ENCODE measurements at regions not wholly inside any gene's neighbourhood (a gene's known extent, or its start where the extent isn't known, plus 50 kb on each side); places are given as distances from the start of the nearest gene placed in this dataset.

GRCh38 chr5:15290953-15291352 is 209.0 kb upstream of the FBXL7 start:
- no peak for TF ChIP-seq ZBTB11 (CRISPR knock-in tag; IDR thresholded peaks at IDR 0.05)
- no peak for TF ChIP-seq ZZZ3 (IDR thresholded peaks at IDR 0.05; ENCODE audit: control insufficient read depth, insufficient read length, low read depth)
- TF ChIP-seq SIN3A (IDR thresholded peaks at IDR 0.05; ENCODE audit: low read depth, low read length) = no peak
- no peak for TF ChIP-seq EZH2 (IDR thresholded peaks at IDR 0.05; ENCODE audit: borderline replicate concordance, control insufficient read depth, low read depth, low read length)
- TF ChIP-seq KDM1A (IDR thresholded peaks at IDR 0.05; ENCODE audit: borderline replicate concordance) = no peak
- no peak for TF ChIP-seq GATAD2B (conservative IDR thresholded peaks at IDR 0.05; ENCODE audit: low read depth)
- WGBS (ENCODE audit: insufficient coverage, insufficient replicate concordance, low lambda C conversion rate, missing lambda C conversion rate) = 55% methylated on average over 6 of the region's 6 CpGs
- ChIA-PET CTCF (no interaction called here), SMC1A (ENCODE audit: uncharacterized antibody, unreplicated experiment) (no interaction called here), POLR2A (no interaction called here), RAD21 (ENCODE audit: unreplicated experiment) (no interaction called here)
- Histone ChIP-seq H4K20me1 (ENCODE audit: control insufficient read depth, insufficient read depth) (no peaks in the 10 kb centered on the region), H3K27me3 (replicated peaks in 1 of 2; ENCODE audit: control insufficient read depth in 2 of 2, insufficient read depth in 2 of 2, low read length in 1 of 2) (no peaks in the 10 kb centered on the region), H3K79me2 (ENCODE audit: control insufficient read depth, insufficient read depth, low read length) (no peaks in the 10 kb centered on the region), H3K36me3 (ENCODE audit: control insufficient read depth in 2 of 2, insufficient read depth in 2 of 2, low read length in 1 of 2) (no peaks in the 10 kb centered on the region), H3K4me3 (no peak overlapping the region), H3K4me1 (ENCODE audit: control insufficient read depth, insufficient read depth, low read length) (no peaks in the 10 kb centered on the region), H3K9me3 (replicated peaks; ENCODE audit: control insufficient read depth, insufficient read depth, low read length) (no peaks in the 10 kb centered on the region), H3K27ac (ENCODE audit: control insufficient read depth, insufficient read depth) (no peak overlapping the region), H3K4me2 (ENCODE audit: control insufficient read depth, insufficient read depth) (no peak overlapping the region), H2AFZ (ENCODE audit: control insufficient read depth, low read depth, low read length) (no peak overlapping the region), H3K9ac (ENCODE audit: control insufficient read depth, insufficient read depth, low read length) (no peak overlapping the region)
- BruUV-seq (replicated peaks) = no TSS peak
- in situ Hi-C loops (cut with MboI) = no loop called here
- no peak for FAIRE-seq
- no peak for ATAC-seq
- intact Hi-C loops (cut with micrococcal nuclease; ENCODE audit: unreplicated experiment) = no loop called here
- no peak for DNase-seq (ENCODE audit: low read depth, low spot score)
